ENCODE measurements at regions not wholly inside any gene's neighbourhood (a gene's known extent, or its start where the extent isn't known, plus 50 kb on each side); places are given as distances from the start of the nearest gene placed in this dataset.

GRCh38 chr9:27626244-27627187 lies 53.2 kb upstream of the C9orf72 start:
- WGBS (ENCODE audit: insufficient coverage, low coverage, missing lambda C conversion rate): 6% methylated on average over 5 of the region's 8 CpGs
- H3K9me3 ChIP-seq (replicated peaks; ENCODE audit: control insufficient read depth, insufficient read depth, low read depth, low read length): no peaks in the 10 kb centered on the region
- ATAC-seq (no peak), DNase-seq (ENCODE audit: extremely low read depth in 1 of 4, low spot score in 3 of 4) (no peak), FAIRE-seq (no peak)
- H3K9me1 ChIP-seq (ENCODE audit: control insufficient read depth, insufficient read depth, low read length): no peaks in the 10 kb centered on the region
- TF ChIP-seq ZNF75A (CRISPR knock-in tag; IDR thresholded peaks at IDR 0.05): no peak
- TF ChIP-seq HMG20B (CRISPR knock-in tag; IDR thresholded peaks at IDR 0.05): no peak
- no peak for TF ChIP-seq STAT6 (CRISPR knock-in tag; IDR thresholded peaks at IDR 0.05)
- no peak for TF ChIP-seq ZBTB26 (CRISPR knock-in tag; IDR thresholded peaks at IDR 0.05)
- no peak for TF ChIP-seq SPI1 (IDR thresholded peaks at IDR 0.05; ENCODE audit: borderline replicate concordance, low read depth, low read length)
- TF ChIP-seq CSDE1 (IDR thresholded peaks at IDR 0.05): no peak
- no peak for TF ChIP-seq ZBED1 (IDR thresholded peaks at IDR 0.05)
- no peak for TF ChIP-seq RBM39 (optimal IDR thresholded peaks at IDR 0.05; ENCODE audit: low read depth, low read length)
- TF ChIP-seq TAF7 (tag; IDR thresholded peaks at IDR 0.05): no peak
- TF ChIP-seq ZFPM2 (CRISPR knock-in tag; IDR thresholded peaks at IDR 0.05): no peak
- no peak for TF ChIP-seq GMEB1 (CRISPR knock-in tag; IDR thresholded peaks at IDR 0.05)
- no peak for TF ChIP-seq GATAD2B (IDR thresholded peaks at IDR 0.05; ENCODE audit: borderline replicate concordance)
- TF ChIP-seq ERF (CRISPR knock-in tag; IDR thresholded peaks at IDR 0.05): no peak
- TF ChIP-seq TSHZ1 (CRISPR knock-in tag; IDR thresholded peaks at IDR 0.05): no peak
- TF ChIP-seq MECOM (CRISPR knock-in tag; IDR thresholded peaks at IDR 0.05): no peak
- no peak overlapping the region for H2AFZ ChIP-seq (ENCODE audit: low read depth, low read length)
- H3K9ac ChIP-seq (ENCODE audit: insufficient read depth in 1 of 2, low read depth in 2 of 2, low read length in 2 of 2): no peak overlapping the region
- POLR2A ChIA-PET: no interaction called here
- no TSS peak for BruUV-seq (replicated peaks)
- CTCF ChIA-PET (ENCODE audit: low intra/inter-chr PET ratio): no interaction called here
- in situ Hi-C loops (cut with MboI) (no loop called here), intact Hi-C loops (cut with micrococcal nuclease) (no loop called here)
- H4K20me1 ChIP-seq (replicated peaks; ENCODE audit: control insufficient read depth, insufficient read depth, low read length): no peaks in the 10 kb centered on the region
- H3K79me2 ChIP-seq (ENCODE audit: control insufficient read depth, insufficient read depth, low read length): no peaks in the 10 kb centered on the region
- H3K36me3 ChIP-seq (ENCODE audit: control insufficient read depth, insufficient read depth, low read length): no peaks in the 10 kb centered on the region
- H3K4me1 ChIP-seq (replicated peaks in 1 of 2; ENCODE audit: control insufficient read depth in 2 of 2, insufficient read depth in 2 of 2, low read length in 2 of 2): no peaks in the 10 kb centered on the region
- H3K4me3 ChIP-seq: no peak overlapping the region
- H3K4me2 ChIP-seq (ENCODE audit: insufficient read depth, low read length): no peak overlapping the region
- H3K27me3 ChIP-seq (ENCODE audit: control insufficient read depth in 2 of 2, insufficient read depth in 2 of 2, low read length in 2 of 2): no peaks in the 10 kb centered on the region
- H3K27ac ChIP-seq (ENCODE audit: extremely low read depth, low read depth, low read length): no peak overlapping the region

All from K562 (cell line).